HEK293T (cell line): ENCODE measurements at regions not wholly inside any gene's neighbourhood (a gene's known extent, or its start where the extent isn't known, plus 50 kb on each side); places are given as distances from the start of the nearest gene placed in this dataset.
"Not testable (repeated sequence)": the region's sequence is repeated elsewhere in the genome, so short reads cannot be mapped to it uniquely, and the experiment has no call there.

ENCODE experiments used
- CTCF ChIA-PET: fragments of 350-600 bp; formaldehyde crosslinking; extraction: SDS; loops from one replicate; lab custom pipeline; 2021; ENCODE audit warnings: antibody characterized with exemption, inconsistent platforms; lab: Yijun Ruan, JAX
- POLR2A ChIA-PET: fragments of 350-600 bp; formaldehyde crosslinking; extraction: SDS; loops from one replicate; lab custom pipeline; 2020; ENCODE audit warnings: antibody characterized with exemption, inconsistent platforms; lab: Yijun Ruan, JAX
- DNase-seq: peaks from one replicate; pipeline ENCODE4 v3.0.0; 2012; ENCODE audit warnings: mixed read lengths; ENCODE audit errors: extremely low spot score
- ARNT ChIP-seq: fragments of 450-650 bp; IDR thresholded peaks from 2 replicates; pipeline ENCODE4 v1.6.1; 2017; ENCODE audit warnings: mild to moderate bottlenecking
- BHLHE40 ChIP-seq: fragments of 450-650 bp; IDR thresholded peaks from 2 replicates; pipeline ENCODE4 v1.6.1; 2016; ENCODE audit warnings: mild to moderate bottlenecking, moderate library complexity, borderline replicate concordance
- CTBP1 ChIP-seq: fragments of 450-650 bp; IDR thresholded peaks from 2 replicates; pipeline ENCODE4 v1.6.1; 2016; ENCODE audit warnings: borderline replicate concordance
- ELF4 ChIP-seq: fragments of 450-650 bp; IDR thresholded peaks from 2 replicates; pipeline ENCODE4 v1.6.1; 2017; ENCODE audit warnings: antibody characterized with exemption
- FOXA1 ChIP-seq: fragments of 450-650 bp; IDR thresholded peaks from 2 replicates; pipeline ENCODE4 v1.6.1; 2016; ENCODE audit warnings: mild to moderate bottlenecking
- FOXK2 ChIP-seq: fragments of 450-650 bp; IDR thresholded peaks from 2 replicates; pipeline ENCODE4 v1.6.1; 2016; ENCODE audit warnings: mild to moderate bottlenecking
- FOXM1 ChIP-seq: fragments of 450-650 bp; IDR thresholded peaks from 2 replicates; pipeline ENCODE4 v1.6.1; 2017; ENCODE audit warnings: mild to moderate bottlenecking, borderline replicate concordance
- HDGF ChIP-seq: fragments of 450-650 bp; IDR thresholded peaks from 2 replicates; pipeline ENCODE4 v1.6.1; 2017; ENCODE audit warnings: antibody characterized with exemption, borderline replicate concordance
- L3MBTL2 ChIP-seq: fragments of 450-650 bp; conservative IDR thresholded peaks from 2 replicates; pipeline ENCODE4 v1.6.1; 2016; ENCODE audit warnings: mild to moderate bottlenecking
- LEF1 ChIP-seq: fragments of 450-650 bp; IDR thresholded peaks from 2 replicates; pipeline ENCODE4 v1.6.1; 2017; ENCODE audit warnings: mild to moderate bottlenecking, borderline replicate concordance
- NFRKB ChIP-seq: fragments of 450-650 bp; IDR thresholded peaks from 2 replicates; pipeline ENCODE4 v1.6.1; 2016; ENCODE audit warnings: mild to moderate bottlenecking, moderate library complexity
- SP1 ChIP-seq: fragments of 450-650 bp; IDR thresholded peaks from 2 replicates; pipeline ENCODE4 v1.6.1; 2017
- SUZ12 ChIP-seq: fragments of 450-650 bp; IDR thresholded peaks from 2 replicates; pipeline ENCODE4 v1.6.1; 2016; ENCODE audit warnings: mild to moderate bottlenecking
- TARDBP ChIP-seq: fragments of 450-650 bp; IDR thresholded peaks from 2 replicates; pipeline ENCODE4 v1.6.1; 2016
- ZNF384 ChIP-seq: fragments of 450-650 bp; IDR thresholded peaks from 2 replicates; pipeline ENCODE4 v1.6.1; 2016
- TF ChIP-seq, protein P1 (sequence below): fragments of 450-650 bp; IDR thresholded peaks from 2 replicates; pipeline ENCODE4 v1.6.1; 2016

DNA sequence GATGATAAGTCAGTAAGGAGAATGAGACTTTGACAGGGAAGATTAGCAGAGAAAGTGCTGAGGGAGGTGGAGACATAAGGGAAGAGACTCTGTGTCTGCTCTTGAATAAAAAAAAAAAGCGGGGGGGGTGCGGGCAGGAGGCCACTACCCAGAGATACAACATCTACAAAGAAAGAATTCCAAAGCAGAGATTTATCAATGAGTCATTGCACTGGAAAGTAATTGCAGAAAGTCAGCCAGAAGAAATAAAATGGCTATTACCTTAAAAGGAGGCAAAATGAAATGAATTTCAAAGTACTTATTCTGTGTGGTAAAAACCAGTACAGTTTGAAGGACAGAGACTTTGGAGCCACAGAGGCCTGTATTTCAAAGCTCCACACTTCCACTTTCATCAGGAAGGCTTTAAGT lies 267.1 kb upstream of the PRKD1 start:
- CTCF ChIA-PET = no interaction called here
- no peak for TF ChIP-seq LEF1
- TF ChIP-seq HDGF = no peak
- TF ChIP-seq ZNF384 = no peak
- no peak for TF ChIP-seq SUZ12
- no peak for TF ChIP-seq L3MBTL2
- TF ChIP-seq ARNT = no peak
- no peak for TF ChIP-seq FOXM1
- no peak for TF ChIP-seq SP1
- no peak for DNase-seq
- POLR2A ChIA-PET = no interaction called here

DNA sequence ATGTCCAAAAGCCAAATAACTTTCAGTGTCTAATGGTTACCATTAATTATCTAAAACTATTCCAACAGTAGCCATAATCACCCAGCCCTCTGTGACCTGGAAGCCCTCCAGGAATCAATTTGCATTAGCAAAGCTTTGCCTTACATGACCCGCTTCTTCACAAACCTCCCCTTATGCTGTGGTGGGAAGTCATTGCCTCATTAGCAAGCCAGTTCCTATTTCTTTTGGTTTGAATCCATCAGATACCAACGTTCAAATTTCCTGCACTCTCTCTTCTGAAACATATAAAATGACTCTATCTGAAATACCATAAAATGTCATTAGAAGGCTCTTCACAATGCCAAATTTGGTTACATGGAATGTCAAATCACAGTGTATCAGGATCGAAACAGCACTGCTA lies 268.3 kb upstream of the PRKD1 start:
- TF ChIP-seq FOXA1 = no peak
- no peak for TF ChIP-seq TARDBP
- no peak for TF ChIP-seq SUZ12
- TF ChIP-seq ARNT = no peak
- TF ChIP-seq ELF4 = no peak
- TF ChIP-seq BHLHE40 = no peak
- no peak for TF ChIP-seq HDGF
- TF ChIP-seq LEF1 = no peak
- no peak for TF ChIP-seq ZNF384
- TF ChIP-seq FOXM1 = no peak
- TF ChIP-seq FOXK2 = no peak
- TF ChIP-seq CTBP1 = no peak
- TF ChIP-seq, protein P1, sequence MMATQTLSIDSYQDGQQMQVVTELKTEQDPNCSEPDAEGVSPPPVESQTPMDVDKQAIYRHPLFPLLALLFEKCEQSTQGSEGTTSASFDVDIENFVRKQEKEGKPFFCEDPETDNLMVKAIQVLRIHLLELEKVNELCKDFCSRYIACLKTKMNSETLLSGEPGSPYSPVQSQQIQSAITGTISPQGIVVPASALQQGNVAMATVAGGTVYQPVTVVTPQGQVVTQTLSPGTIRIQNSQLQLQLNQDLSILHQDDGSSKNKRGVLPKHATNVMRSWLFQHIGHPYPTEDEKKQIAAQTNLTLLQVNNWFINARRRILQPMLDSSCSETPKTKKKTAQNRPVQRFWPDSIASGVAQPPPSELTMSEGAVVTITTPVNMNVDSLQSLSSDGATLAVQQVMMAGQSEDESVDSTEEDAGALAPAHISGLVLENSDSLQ = no peak
- DNase-seq = no peak
- POLR2A ChIA-PET = no interaction called here
- CTCF ChIA-PET = interaction anchor here (1.0 kb wide), 1 partner anchor 75 kb away, joined by 3 read pairs; no protein-coding TSS in a partner anchor

DNA sequence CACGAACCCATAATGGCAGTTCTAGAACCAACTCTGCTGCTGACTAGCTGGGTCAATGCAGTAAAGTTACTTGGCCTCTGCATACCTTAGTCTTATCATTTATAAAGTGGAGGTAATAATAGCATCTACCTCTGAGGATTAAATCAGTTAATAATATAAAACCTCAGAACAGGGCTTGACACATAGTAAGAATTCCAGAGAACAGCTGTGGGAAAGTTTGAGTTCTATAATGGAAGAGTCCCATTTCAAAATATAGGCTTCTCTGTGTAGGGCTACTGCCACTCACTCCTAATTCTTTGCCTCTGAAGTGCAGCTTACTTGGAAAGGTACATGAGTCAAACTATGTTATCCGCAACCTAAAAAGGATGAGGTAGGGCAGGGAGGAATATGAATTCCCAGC lies 269.2 kb upstream of the PRKD1 start:
- TF ChIP-seq, protein P1 = no peak
- TF ChIP-seq TARDBP = no peak
- no peak for TF ChIP-seq BHLHE40
- no peak for TF ChIP-seq ZNF384
- TF ChIP-seq NFRKB = no peak
- ChIA-PET POLR2A (no interaction called here), CTCF (no interaction called here)
- DNase-seq = no peak

DNA sequence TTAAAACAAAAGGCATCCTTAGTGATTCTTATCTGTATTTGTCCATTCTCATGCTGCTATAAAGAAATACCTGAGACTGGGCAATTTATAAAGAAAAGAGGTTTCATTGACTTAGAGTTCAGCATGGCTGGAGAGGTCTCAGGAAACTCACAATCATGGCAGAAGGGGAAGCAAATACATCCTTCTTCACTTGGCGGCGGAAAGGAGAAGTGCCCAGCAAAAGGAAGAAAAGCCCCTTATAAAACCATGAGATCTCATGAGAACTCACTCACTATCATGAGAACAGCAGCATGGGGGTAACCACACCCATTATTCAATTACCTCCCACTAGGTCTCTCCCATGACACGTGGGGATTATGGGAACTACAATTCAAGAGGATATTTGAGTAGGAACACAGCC lies 271.1 kb upstream of the PRKD1 start:
- POLR2A ChIA-PET, DNase-seq, CTCF ChIA-PET: not testable (repeated sequence)

DNA sequence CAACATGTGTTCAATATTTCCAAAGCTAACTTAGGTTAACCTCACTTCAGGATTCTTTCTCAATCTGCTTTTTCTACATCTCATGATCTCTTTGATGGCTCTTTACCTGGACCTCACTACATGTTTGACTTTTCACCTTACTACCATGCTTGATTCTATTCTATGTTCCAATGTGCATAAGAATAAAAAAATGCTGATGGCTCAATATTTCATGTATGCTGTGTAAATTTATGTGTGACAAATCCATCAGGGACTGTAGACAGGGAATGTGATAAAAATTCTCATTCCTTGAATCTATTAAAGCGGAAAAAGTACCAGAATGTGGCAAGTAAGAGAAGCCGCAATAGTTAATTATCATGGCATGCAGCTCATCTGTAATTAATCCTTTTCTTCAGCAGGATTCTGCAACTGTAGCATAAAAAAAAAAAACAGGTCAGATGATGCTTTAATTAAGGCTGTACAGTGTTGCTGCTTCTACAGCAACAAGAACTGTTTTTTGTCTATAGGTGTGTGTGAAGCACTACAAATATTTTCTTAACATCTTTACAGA lies 276.9 kb upstream of the PRKD1 start:
- CTCF ChIA-PET = no interaction called here
- no peak for DNase-seq
- POLR2A ChIA-PET = no interaction called here
- TF ChIP-seq BHLHE40 (no peak), L3MBTL2 (no peak), ELF4 (no peak), CTBP1 (no peak), ARNT (no peak), FOXK2 (no peak)
- TF ChIP-seq, protein P1 = no peak

DNA sequence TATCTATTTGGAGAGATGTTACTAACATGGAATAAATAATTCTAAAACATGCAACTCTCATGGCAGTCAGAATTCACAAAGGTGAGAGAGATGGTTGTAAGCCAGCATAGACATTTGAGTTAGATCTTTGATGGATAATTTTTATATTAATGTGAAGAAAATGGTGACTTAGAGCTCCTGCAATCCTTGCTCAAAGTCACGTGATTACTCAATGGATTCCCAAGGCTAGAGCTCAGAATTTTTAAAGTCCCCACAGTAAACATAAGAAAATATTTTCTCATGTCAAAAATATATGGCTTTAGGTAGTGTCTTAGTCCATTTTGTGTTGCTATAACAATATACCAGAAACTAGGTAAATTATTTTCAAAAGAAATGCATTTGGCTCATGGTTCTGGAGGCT lies 281.5 kb upstream of the PRKD1 start:
- DNase-seq = no peak
- ChIA-PET CTCF (no interaction called here), POLR2A (no interaction called here)
- no peak for TF ChIP-seq ELF4
- TF ChIP-seq ZNF384 = no peak
- no peak for TF ChIP-seq ARNT
- no peak for TF ChIP-seq CTBP1

DNA sequence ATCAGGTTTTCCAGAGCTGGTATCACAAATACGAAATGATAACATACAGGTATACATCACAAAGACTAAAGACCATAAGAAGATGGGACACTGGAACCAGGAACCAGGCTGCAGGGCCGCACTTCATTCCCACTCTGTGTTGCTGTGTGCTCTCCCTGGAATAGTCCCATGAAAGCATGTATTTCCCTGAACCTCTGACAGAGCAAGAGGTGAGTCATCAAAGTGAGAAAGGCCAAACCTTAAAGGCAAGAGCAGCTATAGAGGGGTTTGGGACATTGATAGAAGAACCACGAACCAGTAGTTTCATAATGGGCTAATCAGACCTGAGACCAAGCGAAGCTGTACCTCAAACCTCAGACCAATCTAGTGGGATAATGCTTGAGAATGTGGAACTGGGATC lies 283.0 kb upstream of the PRKD1 start:
- TF ChIP-seq CTBP1 (no peak), HDGF (no peak), FOXK2 (no peak), BHLHE40 (no peak), LEF1 (no peak), NFRKB (no peak), ZNF384 (no peak), TARDBP (no peak), FOXA1 (no peak), SP1 (no peak), FOXM1 (no peak), ARNT (no peak)
- TF ChIP-seq, protein P1 = no peak
- DNase-seq = no peak
- ChIA-PET CTCF (no interaction called here), POLR2A (no interaction called here)
